ENCODE measurements at regions not wholly inside any gene's neighbourhood (a gene's known extent, or its start where the extent isn't known, plus 50 kb on each side); places are given as distances from the start of the nearest gene placed in this dataset.

GRCh38 chr5:6287176-6287575 is 91.2 kb downstream of the MED10 start:
- TF ChIP-seq, protein P1, sequence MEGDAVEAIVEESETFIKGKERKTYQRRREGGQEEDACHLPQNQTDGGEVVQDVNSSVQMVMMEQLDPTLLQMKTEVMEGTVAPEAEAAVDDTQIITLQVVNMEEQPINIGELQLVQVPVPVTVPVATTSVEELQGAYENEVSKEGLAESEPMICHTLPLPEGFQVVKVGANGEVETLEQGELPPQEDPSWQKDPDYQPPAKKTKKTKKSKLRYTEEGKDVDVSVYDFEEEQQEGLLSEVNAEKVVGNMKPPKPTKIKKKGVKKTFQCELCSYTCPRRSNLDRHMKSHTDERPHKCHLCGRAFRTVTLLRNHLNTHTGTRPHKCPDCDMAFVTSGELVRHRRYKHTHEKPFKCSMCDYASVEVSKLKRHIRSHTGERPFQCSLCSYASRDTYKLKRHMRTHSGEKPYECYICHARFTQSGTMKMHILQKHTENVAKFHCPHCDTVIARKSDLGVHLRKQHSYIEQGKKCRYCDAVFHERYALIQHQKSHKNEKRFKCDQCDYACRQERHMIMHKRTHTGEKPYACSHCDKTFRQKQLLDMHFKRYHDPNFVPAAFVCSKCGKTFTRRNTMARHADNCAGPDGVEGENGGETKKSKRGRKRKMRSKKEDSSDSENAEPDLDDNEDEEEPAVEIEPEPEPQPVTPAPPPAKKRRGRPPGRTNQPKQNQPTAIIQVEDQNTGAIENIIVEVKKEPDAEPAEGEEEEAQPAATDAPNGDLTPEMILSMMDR (IDR thresholded peaks at IDR 0.05): no peak
- TF ChIP-seq POLR2A (IDR thresholded peaks at IDR 0.05) (no peak), EP300 (IDR thresholded peaks at IDR 0.05) (no peak), POLR2AphosphoS5 (IDR thresholded peaks at IDR 0.05) (no peak)

All from gastroesophageal sphincter (tissue), 3 donors.